ENCODE measurements at regions not wholly inside any gene's neighbourhood (a gene's known extent, or its start where the extent isn't known, plus 50 kb on each side); places are given as distances from the start of the nearest gene placed in this dataset.

- TF ChIP-seq, protein P1, sequence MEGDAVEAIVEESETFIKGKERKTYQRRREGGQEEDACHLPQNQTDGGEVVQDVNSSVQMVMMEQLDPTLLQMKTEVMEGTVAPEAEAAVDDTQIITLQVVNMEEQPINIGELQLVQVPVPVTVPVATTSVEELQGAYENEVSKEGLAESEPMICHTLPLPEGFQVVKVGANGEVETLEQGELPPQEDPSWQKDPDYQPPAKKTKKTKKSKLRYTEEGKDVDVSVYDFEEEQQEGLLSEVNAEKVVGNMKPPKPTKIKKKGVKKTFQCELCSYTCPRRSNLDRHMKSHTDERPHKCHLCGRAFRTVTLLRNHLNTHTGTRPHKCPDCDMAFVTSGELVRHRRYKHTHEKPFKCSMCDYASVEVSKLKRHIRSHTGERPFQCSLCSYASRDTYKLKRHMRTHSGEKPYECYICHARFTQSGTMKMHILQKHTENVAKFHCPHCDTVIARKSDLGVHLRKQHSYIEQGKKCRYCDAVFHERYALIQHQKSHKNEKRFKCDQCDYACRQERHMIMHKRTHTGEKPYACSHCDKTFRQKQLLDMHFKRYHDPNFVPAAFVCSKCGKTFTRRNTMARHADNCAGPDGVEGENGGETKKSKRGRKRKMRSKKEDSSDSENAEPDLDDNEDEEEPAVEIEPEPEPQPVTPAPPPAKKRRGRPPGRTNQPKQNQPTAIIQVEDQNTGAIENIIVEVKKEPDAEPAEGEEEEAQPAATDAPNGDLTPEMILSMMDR (conservative IDR thresholded peaks at IDR 0.05; ENCODE audit: low read length) = no peak
- no peak for TF ChIP-seq EZH2phosphoT487 (IDR thresholded peaks at IDR 0.05; ENCODE audit: borderline replicate concordance, low read depth, low read length)
Observed at GRCh38 chr18:75678627-75679026, 251.1 kb upstream of the SMIM21 start.
